Sigmoid colon (tissue), 6 donors: ENCODE measurements at regions not wholly inside any gene's neighbourhood (a gene's known extent, or its start where the extent isn't known, plus 50 kb on each side); places are given as distances from the start of the nearest gene placed in this dataset.

Experiments
- DNase-seq: peaks from one replicate; pipeline ENCODE4 v3.0.0-alpha.2; 2019
- H3K27ac ChIP-seq, 4 donors: fragments of 200-600 bp; sonication (generic); one replicate each; pipeline ENCODE4 v1.5.1; 2016 to 2019; ENCODE audit warnings: mild to moderate bottlenecking in 1 of 4
- H3K27me3 ChIP-seq, 3 donors: fragments of 200-600 bp; sonication (generic); one replicate each; pipeline ENCODE4 v1.5.1; 2019; ENCODE audit warnings: mild to moderate bottlenecking in 1 of 3
- H3K36me3 ChIP-seq, 4 donors: fragments of 200-600 bp; sonication (generic); one replicate each; pipeline ENCODE4 v1.5.1; 2016 to 2019
- H3K4me1 ChIP-seq, 4 donors: fragments of 200-600 bp; sonication (generic); one replicate each; pipeline ENCODE4 v1.5.1; 2017 to 2019
- H3K4me3 ChIP-seq, 4 donors: fragments of 200-600 bp; sonication (generic); one replicate each; pipeline ENCODE4 v1.5.1; 2017 to 2019; ENCODE audit warnings: mild to moderate bottlenecking in 2 of 4, moderate library complexity in 1 of 4
- H3K9me3 ChIP-seq, 4 donors: fragments of 200-600 bp in 3 of 4; sonication (generic) in 3 of 4; one replicate each; pipeline versions ENCODE4 v1.5.1 to v1.6.1; 2013 to 2019
- CTCF ChIP-seq, 4 experiments: fragments of 450-650 bp in 3 of 4; fragments of 200-600 bp in 1 of 4; IDR thresholded peaks; one replicate each; pipeline ENCODE4 v1.5.1; 2016 to 2019; ENCODE audit warnings: antibody characterized with exemption in 4 of 4, mild to moderate bottlenecking in 3 of 4, moderate library complexity in 2 of 4
- EP300 ChIP-seq, 4 donors: sonication (generic); formaldehyde crosslinking; IDR thresholded peaks; one replicate each; pipeline ENCODE4 v1.6.1; 2017; ENCODE audit warnings: antibody characterized with exemption in 4 of 4
- POLR2A ChIP-seq, 2 donors: fragments of 450-650 bp; IDR thresholded peaks; one replicate each; pipeline ENCODE4 v1.6.1; 2016; ENCODE audit warnings: antibody characterized with exemption in 2 of 2, mild to moderate bottlenecking in 2 of 2, moderate library complexity in 2 of 2
- POLR2AphosphoS5 ChIP-seq, 4 donors: sonication (generic); formaldehyde crosslinking; IDR thresholded peaks; one replicate each; pipeline ENCODE4 v1.6.1; 2017; ENCODE audit warnings: antibody characterized with exemption in 4 of 4
- WGBS, 2 donors: extraction: QIAGEN DNeasy Blood & Tissue Kit; methylation state at CpG; one replicate each; pipeline ENCODE4 v1.1.7; 2013; 5-methylcytosine and 5-hydroxymethylcytosine counted together
- intact Hi-C: fragments of 100-400 bp; cut with DNase I; formaldehyde crosslinking; loops from one replicate; pipeline ENCODE4 v1.15.1; 2023
- donor health status: healthy with polysubstance abuse.
- donor health status: healthy.

- Histone ChIP-seq H3K36me3 (no peaks in the 10 kb centered on the region), H3K27ac (no peak overlapping the region), H3K4me1 (no peaks in the 10 kb centered on the region), H3K27me3 (no peaks in the 10 kb centered on the region), H3K9me3 (no peaks in the 10 kb centered on the region), H3K4me3 (no peak overlapping the region)
- intact Hi-C loops = no loop called here
- DNase-seq = no peak
- TF ChIP-seq POLR2AphosphoS5 (IDR thresholded peaks at IDR 0.05) (no peak), EP300 (IDR thresholded peaks at IDR 0.05) (no peak), POLR2A (IDR thresholded peaks at IDR 0.05) (no peak), CTCF (IDR thresholded peaks at IDR 0.05) (no peak)
- WGBS, 2 donors = 67 to 80% methylated on average over 6 of the region's 6 CpGs
Measured at GRCh38 chr14:97709552-97709951, 912.4 kb downstream of the VRK1 start.

GRCh38 chr14:97710726-97711125 is 913.5 kb downstream of the VRK1 start:
- Histone ChIP-seq H3K4me1 (no peaks in the 10 kb centered on the region), H3K27me3 (no peaks in the 10 kb centered on the region), H3K36me3 (no peaks in the 10 kb centered on the region), H3K9me3 (no peaks in the 10 kb centered on the region), H3K4me3 (no peak overlapping the region), H3K27ac (no peak overlapping the region)
- no peak for TF ChIP-seq EP300 (IDR thresholded peaks at IDR 0.05)
- no peak for TF ChIP-seq CTCF (IDR thresholded peaks at IDR 0.05)
- TF ChIP-seq POLR2AphosphoS5 (IDR thresholded peaks at IDR 0.05) = no peak
- no peak for TF ChIP-seq POLR2A (IDR thresholded peaks at IDR 0.05)
- intact Hi-C loops = no loop called here
- no peak for DNase-seq
- 22 to 69% methylated on average over 2 of the region's 2 CpGs for WGBS, 2 donors

GRCh38 chr14:97712471-97712870 is 915.3 kb downstream of the VRK1 start:
- Histone ChIP-seq H3K36me3 (no peaks in the 10 kb centered on the region), H3K4me3 (no peak overlapping the region), H3K9me3 (no peaks in the 10 kb centered on the region), H3K27me3 (no peaks in the 10 kb centered on the region), H3K4me1 (no peaks in the 10 kb centered on the region), H3K27ac (no peak overlapping the region)
- intact Hi-C loops = no loop called here
- no peak for DNase-seq
- TF ChIP-seq EP300 (IDR thresholded peaks at IDR 0.05) (no peak), POLR2AphosphoS5 (IDR thresholded peaks at IDR 0.05) (no peak), POLR2A (IDR thresholded peaks at IDR 0.05) (no peak), CTCF (IDR thresholded peaks at IDR 0.05) (no peak)

GRCh38 chr14:97713023-97713422 is 915.8 kb downstream of the VRK1 start:
- H3K4me1 ChIP-seq = no peaks in the 10 kb centered on the region
- H3K4me3 ChIP-seq = no peak overlapping the region
- H3K27ac ChIP-seq = no peak overlapping the region
- no peaks in the 10 kb centered on the region for H3K9me3 ChIP-seq
- 76 to 85% methylated on average over 6 of the region's 6 CpGs for WGBS, 2 donors
- H3K27me3 ChIP-seq = no peaks in the 10 kb centered on the region
- H3K36me3 ChIP-seq = no peaks in the 10 kb centered on the region
- TF ChIP-seq CTCF (IDR thresholded peaks at IDR 0.05) = no peak
- TF ChIP-seq POLR2A (IDR thresholded peaks at IDR 0.05) = no peak
- no peak for TF ChIP-seq EP300 (IDR thresholded peaks at IDR 0.05)
- no peak for DNase-seq
- intact Hi-C loops = no loop called here

- Histone ChIP-seq H3K27me3 (no peaks in the 10 kb centered on the region), H3K27ac (no peak overlapping the region), H3K4me3 (no peak overlapping the region), H3K9me3 (peaks cover 0 to 4% (median 2%) of the 10 kb centered on the region in 4 donors), H3K4me1 (no peaks in the 10 kb centered on the region), H3K36me3 (no peaks in the 10 kb centered on the region)
- intact Hi-C loops = no loop called here
- no peak for TF ChIP-seq CTCF (IDR thresholded peaks at IDR 0.05)
- TF ChIP-seq POLR2A (IDR thresholded peaks at IDR 0.05) = no peak
- no peak for TF ChIP-seq EP300 (IDR thresholded peaks at IDR 0.05)
- TF ChIP-seq POLR2AphosphoS5 (IDR thresholded peaks at IDR 0.05) = no peak
- WGBS, 2 donors = 85 to 87% methylated on average over 1 of the region's 1 CpG
- no peak for DNase-seq
Measured at GRCh38 chr14:97718886-97719442, 921.8 kb downstream of the VRK1 start.
